Smooth muscle cell (in vitro differentiated cells): ENCODE measurements at regions not wholly inside any gene's neighbourhood (a gene's known extent, or its start where the extent isn't known, plus 50 kb on each side); places are given as distances from the start of the nearest gene placed in this dataset.
"Not testable (repeated sequence)": the region's sequence is repeated elsewhere in the genome, so short reads cannot be mapped to it uniquely, and the experiment has no call there.

Experiments used
- DNase-seq: peaks from one replicate; lab custom pipeline; 2025; ENCODE audit not compliant: unreplicated experiment; lab: John Stamatoyannopoulos, UW
- H2AFZ ChIP-seq: fragments of 200-600 bp; sonication (generic); 2 replicates; pipeline ENCODE4 v1.6.0; 2016; ENCODE audit warnings: antibody characterized with exemption, low read depth, mild to moderate bottlenecking
- H3F3A ChIP-seq: fragments of 200-600 bp; sonication (generic); 2 replicates; pipeline ENCODE4 v1.6.0; 2017; ENCODE audit warnings: antibody characterized with exemption, low read depth
- H3K27ac ChIP-seq: fragments of 200-600 bp; sonication (generic); 2 replicates; pipeline ENCODE4 v1.5.1; 2016; ENCODE audit warnings: low read depth, mild to moderate bottlenecking
- H3K27me3 ChIP-seq: fragments of 200-600 bp; sonication (generic); 2 replicates; pipeline ENCODE4 v1.6.1; 2016; ENCODE audit warnings: low read depth, mild to moderate bottlenecking
- H3K36me3 ChIP-seq: fragments of 200-600 bp; sonication (generic); 2 replicates; pipeline ENCODE4 v1.5.1; 2016; ENCODE audit warnings: low read depth
- H3K4me1 ChIP-seq: fragments of 200-600 bp; sonication (generic); 2 replicates; pipeline ENCODE4 v1.5.1; 2016; ENCODE audit warnings: low read depth
- H3K4me2 ChIP-seq: fragments of 200-600 bp; sonication (generic); 2 replicates; pipeline ENCODE4 v1.6.0; 2016; ENCODE audit warnings: mild to moderate bottlenecking
- H3K4me3 ChIP-seq: fragments of 200-600 bp; sonication (generic); 2 replicates; pipeline ENCODE4 v1.5.1; 2016; ENCODE audit warnings: mild to moderate bottlenecking
- H3K79me2 ChIP-seq: fragments of 200-600 bp; sonication (generic); 2 replicates; pipeline ENCODE4 v1.6.0; 2016; ENCODE audit warnings: low read depth, mild to moderate bottlenecking
- H3K9ac ChIP-seq: fragments of 200-600 bp; sonication (generic); 2 replicates; pipeline ENCODE4 v1.6.0; 2016; ENCODE audit warnings: low read depth
- H3K9me3 ChIP-seq: fragments of 200-600 bp; sonication (generic); replicated peaks from 2 replicates; pipeline ENCODE4 v1.5.1; 2016; ENCODE audit warnings: low read depth
- H4K20me1 ChIP-seq: fragments of 200-600 bp; sonication (generic); 2 replicates; pipeline ENCODE4 v1.6.0; 2016; ENCODE audit warnings: low read depth
- WGBS: methylation state at CpG from one replicate; pipeline ENCODE4 v1.1.7; 2016; ENCODE audit warnings: low lambda C conversion rate; 5-methylcytosine and 5-hydroxymethylcytosine counted together
- TF ChIP-seq, protein P1 (sequence below): fragments of 200-600 bp; sonication (generic); IDR thresholded peaks from 2 replicates; pipeline ENCODE4 v1.5.1; 2017; ENCODE audit warnings: borderline replicate concordance, mild to moderate bottlenecking, antibody characterized with exemption; ENCODE audit not compliant: insufficient read depth, poor library complexity, severe bottlenecking

DNA sequence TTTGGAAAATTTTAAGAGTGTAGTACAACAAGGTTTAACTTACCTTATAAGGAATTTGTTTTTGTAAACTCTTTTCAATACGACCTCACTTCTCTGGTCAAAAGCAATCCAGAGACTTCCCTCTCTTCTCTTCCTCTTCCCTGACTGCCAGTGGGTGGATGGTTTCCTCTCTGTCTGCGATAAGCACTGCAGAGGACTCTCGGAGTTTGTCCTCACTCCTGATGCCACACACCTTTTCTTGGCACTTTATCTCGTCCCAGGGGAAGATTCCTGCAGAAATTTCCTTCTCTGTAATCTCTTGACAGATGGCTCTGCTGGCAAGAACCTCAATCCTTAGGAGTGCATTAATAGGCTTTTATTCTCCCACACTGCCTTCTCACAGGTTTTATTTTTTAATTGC is 641.6 kb downstream of the NR2F1-AS1 start:
- DNase-seq: no peak
- no peaks in the 10 kb centered on the region for H3F3A ChIP-seq
- H3K79me2 ChIP-seq: no peaks in the 10 kb centered on the region
- H3K4me1 ChIP-seq: peaks cover 8% of the 10 kb centered on the region
- H3K27me3 ChIP-seq: no peaks in the 10 kb centered on the region
- H3K9me3 ChIP-seq: no peaks in the 10 kb centered on the region
- H3K4me2 ChIP-seq: no peak overlapping the region
- no peak overlapping the region for H3K27ac ChIP-seq
- H2AFZ ChIP-seq: peak overlapping the region; percentile 18
- no peak overlapping the region for H3K9ac ChIP-seq
- H4K20me1 ChIP-seq: no peaks in the 10 kb centered on the region
- H3K4me3 ChIP-seq: no peak overlapping the region
- TF ChIP-seq, protein P1, sequence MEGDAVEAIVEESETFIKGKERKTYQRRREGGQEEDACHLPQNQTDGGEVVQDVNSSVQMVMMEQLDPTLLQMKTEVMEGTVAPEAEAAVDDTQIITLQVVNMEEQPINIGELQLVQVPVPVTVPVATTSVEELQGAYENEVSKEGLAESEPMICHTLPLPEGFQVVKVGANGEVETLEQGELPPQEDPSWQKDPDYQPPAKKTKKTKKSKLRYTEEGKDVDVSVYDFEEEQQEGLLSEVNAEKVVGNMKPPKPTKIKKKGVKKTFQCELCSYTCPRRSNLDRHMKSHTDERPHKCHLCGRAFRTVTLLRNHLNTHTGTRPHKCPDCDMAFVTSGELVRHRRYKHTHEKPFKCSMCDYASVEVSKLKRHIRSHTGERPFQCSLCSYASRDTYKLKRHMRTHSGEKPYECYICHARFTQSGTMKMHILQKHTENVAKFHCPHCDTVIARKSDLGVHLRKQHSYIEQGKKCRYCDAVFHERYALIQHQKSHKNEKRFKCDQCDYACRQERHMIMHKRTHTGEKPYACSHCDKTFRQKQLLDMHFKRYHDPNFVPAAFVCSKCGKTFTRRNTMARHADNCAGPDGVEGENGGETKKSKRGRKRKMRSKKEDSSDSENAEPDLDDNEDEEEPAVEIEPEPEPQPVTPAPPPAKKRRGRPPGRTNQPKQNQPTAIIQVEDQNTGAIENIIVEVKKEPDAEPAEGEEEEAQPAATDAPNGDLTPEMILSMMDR: no peak
- WGBS: 37% methylated on average over 4 of the region's 4 CpGs
- no peaks in the 10 kb centered on the region for H3K36me3 ChIP-seq

DNA sequence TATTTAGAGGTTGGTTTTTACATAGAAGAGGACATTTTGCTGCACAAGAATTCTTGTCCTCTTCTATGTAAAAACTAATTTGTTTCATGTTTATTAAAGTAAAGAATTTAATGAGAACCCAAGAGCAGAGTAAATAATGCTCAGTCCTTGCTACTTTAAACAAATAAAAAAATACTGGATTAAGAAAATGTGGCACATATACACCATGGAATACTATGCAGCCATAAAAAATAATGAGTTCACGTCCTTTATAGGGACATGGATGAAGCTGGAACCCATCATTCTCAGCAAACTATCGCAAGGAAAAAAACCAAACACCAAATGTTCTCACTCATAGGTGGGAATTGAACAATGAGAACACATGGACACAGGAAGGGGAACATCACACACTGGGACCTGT is 643.6 kb downstream of the NR2F1-AS1 start:
- not testable (repeated sequence) for H3K36me3 ChIP-seq, H3K27ac ChIP-seq, H2AFZ ChIP-seq, H3F3A ChIP-seq, H3K27me3 ChIP-seq, H3K4me3 ChIP-seq, H3K9ac ChIP-seq, H3K4me1 ChIP-seq, H4K20me1 ChIP-seq, H3K4me2 ChIP-seq, H3K79me2 ChIP-seq, DNase-seq, H3K9me3 ChIP-seq
- WGBS: 80% methylated on average over 2 of the region's 2 CpGs

DNA sequence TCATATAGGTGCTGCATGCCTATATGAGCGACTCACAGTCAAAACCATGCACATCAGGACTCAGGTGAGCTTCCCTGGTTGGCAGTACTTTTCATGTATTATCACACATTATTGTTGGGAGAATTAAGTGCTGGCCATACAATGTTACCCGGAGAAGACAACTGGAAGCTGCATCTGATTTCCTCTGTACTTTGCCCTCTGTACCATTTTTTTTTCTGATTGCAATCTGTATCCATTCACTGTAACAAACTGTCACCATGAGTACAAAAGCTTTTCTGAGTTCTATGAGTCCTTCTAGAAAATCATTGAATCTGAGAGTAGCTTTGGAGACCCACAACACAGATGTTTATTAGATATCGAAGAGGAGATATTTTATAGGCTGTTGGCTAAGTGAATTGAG is 651.0 kb downstream of the NR2F1-AS1 start:
- Histone ChIP-seq H4K20me1 (no peaks in the 10 kb centered on the region), H2AFZ (no peak overlapping the region), H3K36me3 (no peaks in the 10 kb centered on the region), H3K27me3 (no peaks in the 10 kb centered on the region), H3K4me3 (no peak overlapping the region), H3K9me3 (no peaks in the 10 kb centered on the region), H3K79me2 (no peaks in the 10 kb centered on the region), H3K4me1 (peaks cover 11% of the 10 kb centered on the region), H3F3A (no peaks in the 10 kb centered on the region), H3K4me2 (no peak overlapping the region), H3K27ac (no peak overlapping the region), H3K9ac (no peak overlapping the region)
- DNase-seq: no peak
- TF ChIP-seq, protein P1: no peak
- 89% methylated on average over 3 of the region's 3 CpGs for WGBS

DNA sequence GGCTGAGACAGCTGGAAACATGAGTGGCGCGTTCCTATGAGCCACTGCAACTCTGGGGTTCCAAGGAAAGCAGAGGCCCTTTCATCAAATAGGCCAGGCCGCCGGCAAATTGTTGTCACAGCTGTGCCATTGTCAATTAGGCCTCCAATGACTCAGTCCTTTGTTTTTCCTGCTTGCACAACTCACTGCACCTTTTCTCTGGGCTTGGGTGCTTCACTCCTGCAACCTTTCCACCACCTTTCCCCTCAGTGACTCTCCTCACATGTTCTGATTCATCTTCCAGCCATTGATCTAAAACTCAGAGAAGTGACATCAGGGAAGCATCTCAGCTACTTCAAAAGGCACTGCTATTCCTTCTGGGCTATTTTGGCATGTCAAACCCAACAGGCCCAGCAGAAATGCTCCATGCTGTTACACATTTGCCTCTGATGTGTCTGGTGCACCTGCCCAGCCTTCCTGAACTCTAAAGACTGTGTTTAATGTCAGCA is 653.7 kb downstream of the NR2F1-AS1 start:
- H3K4me2 ChIP-seq: no peak overlapping the region
- no peaks in the 10 kb centered on the region for H3K79me2 ChIP-seq
- no peaks in the 10 kb centered on the region for H3K36me3 ChIP-seq
- no peaks in the 10 kb centered on the region for H3K27me3 ChIP-seq
- WGBS: 77% methylated on average over 4 of the region's 4 CpGs
- H3F3A ChIP-seq: no peaks in the 10 kb centered on the region
- TF ChIP-seq, protein P1: no peak
- no peak overlapping the region for H3K4me3 ChIP-seq
- H3K4me1 ChIP-seq: peaks cover 20% of the 10 kb centered on the region
- no peak overlapping the region for H2AFZ ChIP-seq
- no peak for DNase-seq
- no peaks in the 10 kb centered on the region for H3K9me3 ChIP-seq
- H3K27ac ChIP-seq: no peak overlapping the region
- H4K20me1 ChIP-seq: no peaks in the 10 kb centered on the region
- H3K9ac ChIP-seq: no peak overlapping the region
